ENCODE measurements at regions not wholly inside any gene's neighbourhood (a gene's known extent, or its start where the extent isn't known, plus 50 kb on each side); places are given as distances from the start of the nearest gene placed in this dataset.

GRCh38 chr6:140897804-140898573 is 1234.7 kb upstream of the GJE1 start:
- ChIA-PET CTCF (no interaction called here), POLR2A (ENCODE audit: low non-redundant PET) (no interaction called here)
- intact Hi-C loops (cut with micrococcal nuclease; ENCODE audit: unreplicated experiment): no loop called here
- no peaks in the 10 kb centered on the region for H3K4me1 ChIP-seq (ENCODE audit: insufficient read depth, low read length, poor library complexity, severe bottlenecking)
- H3K36me3 ChIP-seq (ENCODE audit: insufficient read depth, low read length, poor library complexity, severe bottlenecking): no peaks in the 10 kb centered on the region
- no peak overlapping the region for H3K4me3 ChIP-seq (ENCODE audit: low read depth, low read length, poor library complexity, severe bottlenecking)
- no peak for TF ChIP-seq EZH2 (IDR thresholded peaks at IDR 0.05; ENCODE audit: borderline replicate concordance, low read depth, low read length, poor library complexity, severe bottlenecking)
- TF ChIP-seq, protein P1, sequence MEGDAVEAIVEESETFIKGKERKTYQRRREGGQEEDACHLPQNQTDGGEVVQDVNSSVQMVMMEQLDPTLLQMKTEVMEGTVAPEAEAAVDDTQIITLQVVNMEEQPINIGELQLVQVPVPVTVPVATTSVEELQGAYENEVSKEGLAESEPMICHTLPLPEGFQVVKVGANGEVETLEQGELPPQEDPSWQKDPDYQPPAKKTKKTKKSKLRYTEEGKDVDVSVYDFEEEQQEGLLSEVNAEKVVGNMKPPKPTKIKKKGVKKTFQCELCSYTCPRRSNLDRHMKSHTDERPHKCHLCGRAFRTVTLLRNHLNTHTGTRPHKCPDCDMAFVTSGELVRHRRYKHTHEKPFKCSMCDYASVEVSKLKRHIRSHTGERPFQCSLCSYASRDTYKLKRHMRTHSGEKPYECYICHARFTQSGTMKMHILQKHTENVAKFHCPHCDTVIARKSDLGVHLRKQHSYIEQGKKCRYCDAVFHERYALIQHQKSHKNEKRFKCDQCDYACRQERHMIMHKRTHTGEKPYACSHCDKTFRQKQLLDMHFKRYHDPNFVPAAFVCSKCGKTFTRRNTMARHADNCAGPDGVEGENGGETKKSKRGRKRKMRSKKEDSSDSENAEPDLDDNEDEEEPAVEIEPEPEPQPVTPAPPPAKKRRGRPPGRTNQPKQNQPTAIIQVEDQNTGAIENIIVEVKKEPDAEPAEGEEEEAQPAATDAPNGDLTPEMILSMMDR (conservative IDR thresholded peaks at IDR 0.05; ENCODE audit: low read depth, low read length): no peak
- no TSS peak for BruUV-seq (replicated peaks)
- no peaks in the 10 kb centered on the region for H3K27me3 ChIP-seq (replicated peaks; ENCODE audit: insufficient read depth, low read depth, low read length, poor library complexity)
- peaks cover 14% of the 10 kb centered on the region for H3K9me3 ChIP-seq (ENCODE audit: low read depth, low read length, poor library complexity, severe bottlenecking)
- H3K27ac ChIP-seq (ENCODE audit: low read depth, low read length, poor library complexity, severe bottlenecking): no peak overlapping the region
- DNase-seq (ENCODE audit: low spot score): no peak

- peaks cover 14% of the 10 kb centered on the region for H3K9me3 ChIP-seq (ENCODE audit: low read depth, low read length, poor library complexity, severe bottlenecking)
- no peak overlapping the region for H3K4me3 ChIP-seq (ENCODE audit: low read depth, low read length, poor library complexity, severe bottlenecking)
- CTCF ChIA-PET: no interaction called here
These were observed 1235.4 kb upstream of the GJE1 start for GRCh38 chr6:140897349-140897748.

DNA sequence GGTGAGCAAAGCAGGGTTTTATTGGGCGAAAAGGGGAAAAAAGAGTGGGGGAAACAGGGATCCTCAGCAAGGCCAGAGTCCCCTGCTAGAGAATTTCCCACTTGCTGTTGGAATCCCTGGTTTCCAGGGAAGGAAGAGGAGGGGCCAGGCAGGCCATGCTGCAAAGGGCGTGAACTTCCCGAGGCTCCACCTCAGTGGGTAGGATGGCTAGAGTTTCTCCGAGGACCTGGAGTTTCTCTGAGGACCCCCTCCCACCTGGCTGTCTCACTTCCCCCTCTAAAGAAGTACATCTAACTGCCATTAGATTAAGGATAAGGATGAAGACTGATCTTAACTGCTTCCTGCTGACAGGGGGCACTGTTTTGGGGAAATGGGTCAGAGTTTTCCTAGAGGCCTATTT is 1239.3 kb upstream of the GJE1 start:
- BruUV-seq (replicated peaks): no TSS peak

More at GRCh38 chr6:140897349-140897748, 1235.4 kb upstream of the GJE1 start:
- BruUV-seq (replicated peaks): no TSS peak
- no peak for TF ChIP-seq EZH2 (IDR thresholded peaks at IDR 0.05; ENCODE audit: borderline replicate concordance, low read depth, low read length, poor library complexity, severe bottlenecking)
- DNase-seq (ENCODE audit: low spot score): no peak
- no peaks in the 10 kb centered on the region for H3K4me1 ChIP-seq (ENCODE audit: insufficient read depth, low read length, poor library complexity, severe bottlenecking)
- no peak overlapping the region for H3K27ac ChIP-seq (ENCODE audit: low read depth, low read length, poor library complexity, severe bottlenecking)
- POLR2A ChIA-PET (ENCODE audit: low non-redundant PET): no interaction called here
- intact Hi-C loops (cut with micrococcal nuclease; ENCODE audit: unreplicated experiment): no loop called here
- no peaks in the 10 kb centered on the region for H3K27me3 ChIP-seq (replicated peaks; ENCODE audit: insufficient read depth, low read depth, low read length, poor library complexity)
- H3K36me3 ChIP-seq (ENCODE audit: insufficient read depth, low read length, poor library complexity, severe bottlenecking): no peaks in the 10 kb centered on the region

More for the DNA sequence above, 1239.3 kb upstream of the GJE1 start:
- intact Hi-C loops (cut with micrococcal nuclease; ENCODE audit: unreplicated experiment): no loop called here
- no peaks in the 10 kb centered on the region for H3K36me3 ChIP-seq (ENCODE audit: insufficient read depth, low read length, poor library complexity, severe bottlenecking)
- TF ChIP-seq, protein P1 (conservative IDR thresholded peaks at IDR 0.05; ENCODE audit: low read depth, low read length): no peak
- no peak for TF ChIP-seq EZH2 (IDR thresholded peaks at IDR 0.05; ENCODE audit: borderline replicate concordance, low read depth, low read length, poor library complexity, severe bottlenecking)
- H3K4me1 ChIP-seq (ENCODE audit: insufficient read depth, low read length, poor library complexity, severe bottlenecking): no peaks in the 10 kb centered on the region
- H3K27me3 ChIP-seq (replicated peaks; ENCODE audit: insufficient read depth, low read depth, low read length, poor library complexity): no peaks in the 10 kb centered on the region
- no peak for DNase-seq (ENCODE audit: low spot score)
- H3K27ac ChIP-seq (ENCODE audit: low read depth, low read length, poor library complexity, severe bottlenecking): no peak overlapping the region
- peaks cover 4% of the 10 kb centered on the region for H3K9me3 ChIP-seq (ENCODE audit: low read depth, low read length, poor library complexity, severe bottlenecking)
- ChIA-PET POLR2A (ENCODE audit: low non-redundant PET) (no interaction called here), CTCF (no interaction called here)
- no peak overlapping the region for H3K4me3 ChIP-seq (ENCODE audit: low read depth, low read length, poor library complexity, severe bottlenecking)

Measured in A673 (cell line).